ENCODE measurements at regions not wholly inside any gene's neighbourhood (a gene's known extent, or its start where the extent isn't known, plus 50 kb on each side); places are given as distances from the start of the nearest gene placed in this dataset.
"Not testable (repeated sequence)": the region's sequence is repeated elsewhere in the genome, so short reads cannot be mapped to it uniquely, and the experiment has no call there.

DNA sequence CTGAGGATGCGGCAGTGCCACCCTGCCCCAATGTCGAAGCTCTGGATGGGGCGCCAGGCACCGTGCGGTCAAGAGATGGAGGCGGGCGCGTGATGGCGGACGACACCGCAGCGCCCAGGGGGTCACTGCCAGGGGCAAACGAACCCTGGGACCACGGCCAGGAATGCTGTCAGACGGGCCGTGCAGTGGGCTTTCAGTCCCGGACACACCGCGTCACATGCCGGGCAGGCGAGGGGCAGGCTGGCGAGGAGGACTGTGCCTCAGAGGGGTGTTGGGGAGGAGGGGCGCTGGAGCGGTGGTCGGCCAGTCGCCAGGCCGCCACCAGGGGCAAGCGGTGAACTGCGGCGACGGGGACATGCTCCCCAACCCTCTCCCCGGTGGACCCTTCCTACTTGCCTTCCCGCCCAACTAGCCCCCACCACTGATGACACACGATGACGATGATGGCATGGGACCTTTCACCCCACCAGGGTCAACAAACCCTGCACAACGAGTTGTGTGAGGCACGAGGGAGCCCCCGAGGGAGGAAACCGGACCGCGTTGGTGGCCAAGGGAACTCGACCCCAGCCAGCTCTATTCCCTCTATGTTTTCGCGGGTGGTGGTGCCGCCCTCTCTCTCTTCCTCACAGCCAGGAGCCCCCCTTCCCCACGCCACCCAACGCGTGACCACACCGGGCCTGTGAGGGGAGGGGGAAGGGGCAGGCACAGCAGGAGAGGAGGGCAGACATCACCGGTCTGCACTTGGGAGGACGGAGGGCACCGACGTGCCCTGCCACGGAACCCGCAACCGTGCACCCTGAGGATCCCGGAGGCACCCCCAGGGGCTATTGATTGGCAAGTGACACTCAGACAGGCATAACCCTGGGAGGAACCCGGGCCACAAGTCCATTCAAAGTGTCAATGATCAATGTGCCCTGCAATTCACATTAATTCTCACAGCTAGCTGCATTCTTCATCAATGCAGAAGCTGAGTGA lies 1960.9 kb upstream of the DEFB115 start:
- DNase-seq = no peak

DNA sequence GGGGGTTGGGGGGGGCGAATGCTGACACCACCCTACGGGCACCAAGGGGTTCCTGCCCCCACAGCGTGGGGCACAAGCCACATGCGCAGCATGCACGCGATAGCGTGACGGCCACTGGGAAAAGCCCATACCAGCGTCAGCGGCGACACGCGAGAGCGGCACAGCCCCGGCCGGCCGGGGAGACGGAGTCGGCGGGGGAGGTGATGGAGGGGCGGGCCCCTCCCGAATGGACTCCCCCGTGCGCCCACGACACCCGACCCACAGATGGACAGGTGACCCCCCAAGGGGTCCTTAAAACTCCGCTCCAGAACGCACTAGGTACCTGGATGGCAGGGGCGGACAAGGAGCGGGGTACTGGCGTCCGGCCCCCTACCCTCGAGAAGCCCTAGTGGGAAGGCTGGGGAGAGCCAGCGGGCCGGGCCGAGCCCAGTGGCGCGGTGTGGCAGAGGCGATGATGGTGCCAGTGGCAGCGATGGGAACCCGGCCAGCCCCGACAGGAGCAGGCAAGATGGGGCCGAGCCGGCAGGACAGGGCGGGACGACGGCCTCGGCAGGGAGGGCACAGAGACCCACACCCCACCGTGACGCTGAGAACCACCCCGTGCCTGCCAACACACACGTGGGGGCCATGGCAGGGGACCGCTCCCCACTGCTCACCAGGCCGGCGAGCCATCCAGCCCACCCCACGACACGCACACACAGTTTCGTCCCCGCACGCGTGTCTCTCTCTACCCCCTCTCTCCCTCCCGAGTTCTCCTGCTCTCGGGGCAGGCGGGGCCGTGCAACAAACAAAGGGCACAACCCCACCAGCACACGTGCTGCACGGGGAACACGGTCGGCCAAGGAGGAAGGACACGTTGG lies 1959.8 kb upstream of the DEFB115 start:
- DNase-seq = no peak

DNA sequence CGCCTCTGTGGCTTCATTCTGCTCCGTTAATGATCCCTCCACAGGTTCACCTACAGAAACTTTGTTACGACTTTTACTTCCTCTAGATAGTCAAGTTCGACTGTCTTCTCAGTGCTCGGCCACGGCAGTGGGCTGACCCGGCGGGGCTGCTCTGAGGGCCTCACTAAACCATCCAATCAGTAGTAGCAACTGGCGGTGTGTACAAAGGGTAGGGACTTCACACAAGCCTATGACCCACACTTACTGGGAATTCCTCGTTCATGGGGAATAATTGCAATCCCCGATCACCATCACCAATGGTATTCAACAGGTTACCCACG lies 1959.2 kb upstream of the DEFB115 start:
- no peak for DNase-seq

GRCh38 chr20:29298759-29299613 lies 1958.5 kb upstream of the DEFB115 start:
- DNase-seq = no peak

DNA sequence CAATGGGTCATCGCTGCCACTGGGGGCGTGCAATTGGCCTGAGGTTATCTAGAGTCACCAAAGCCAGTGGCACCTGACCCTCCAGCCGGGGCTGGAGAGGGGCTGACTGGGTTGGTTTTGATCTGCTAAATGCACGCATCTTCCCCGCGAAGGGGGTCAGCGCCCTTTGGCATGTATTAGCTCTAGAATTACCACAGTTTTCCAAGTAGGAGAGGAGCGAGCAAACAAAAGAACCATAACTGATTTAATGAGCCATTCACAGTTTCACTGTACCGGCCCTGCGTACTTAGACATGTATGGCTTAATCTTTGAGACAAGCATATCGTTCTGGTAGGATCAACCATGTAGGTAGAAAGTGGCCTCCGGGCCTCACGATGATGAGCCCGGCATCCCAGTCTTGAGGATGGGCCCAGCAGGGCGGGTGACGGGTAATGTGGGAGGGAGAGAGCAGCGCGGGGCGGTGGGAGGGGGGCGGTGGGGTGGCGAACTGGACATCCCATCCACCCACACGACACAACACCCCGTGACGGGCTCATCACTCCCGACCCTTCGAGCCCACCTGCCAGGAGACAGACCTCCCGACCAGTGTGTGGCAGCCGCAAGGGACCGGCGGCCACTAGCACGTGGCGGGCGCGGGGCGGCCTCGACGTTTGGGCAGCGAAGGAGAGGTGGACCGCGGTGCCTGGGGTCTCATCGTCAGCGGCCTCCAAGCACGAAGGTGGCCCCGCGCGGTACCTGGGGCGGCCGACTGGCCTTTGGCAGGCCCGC lies 1957.5 kb upstream of the DEFB115 start:
- no peak for DNase-seq

GRCh38 chr20:29300579-29301551 lies 1956.6 kb upstream of the DEFB115 start:
- no peak for DNase-seq

DNA sequence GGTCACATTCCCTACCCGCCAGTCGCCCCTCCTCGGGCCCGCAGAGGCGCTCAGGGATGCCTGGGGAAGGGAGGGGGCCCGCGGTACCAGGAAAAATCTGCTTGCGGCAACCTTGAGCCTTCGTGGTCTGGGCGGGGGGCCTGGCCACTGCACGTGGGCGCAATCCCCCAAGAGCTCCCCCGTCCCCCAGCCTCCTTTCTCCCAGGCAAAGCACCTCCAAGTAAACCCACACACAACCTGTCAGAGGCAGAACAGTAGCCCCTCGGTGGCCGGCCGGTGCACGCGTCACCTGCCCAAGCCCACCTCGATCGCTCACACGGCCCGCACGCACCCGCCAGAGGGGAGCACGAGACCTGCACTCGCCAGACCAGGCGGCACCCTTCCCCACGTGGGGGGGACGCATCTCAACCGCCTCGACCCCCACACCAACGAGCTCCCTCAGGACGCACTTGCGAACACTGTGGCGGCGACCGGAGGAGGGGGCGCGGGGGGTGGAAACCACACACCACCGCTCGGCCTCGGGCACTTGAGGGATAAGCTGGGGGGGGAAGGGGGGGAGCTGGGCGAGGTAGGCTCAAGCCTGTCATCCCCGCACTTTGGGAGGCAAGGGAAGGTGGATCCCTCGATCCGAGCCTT lies 1955.7 kb upstream of the DEFB115 start:
- DNase-seq = no peak

- no peak for DNase-seq
Measured at GRCh38 chr20:29302979-29303644, 1954.4 kb upstream of the DEFB115 start.

- DNase-seq = no peak
Measured at GRCh38 chr20:29306390-29307072, 1950.9 kb upstream of the DEFB115 start.

DNA sequence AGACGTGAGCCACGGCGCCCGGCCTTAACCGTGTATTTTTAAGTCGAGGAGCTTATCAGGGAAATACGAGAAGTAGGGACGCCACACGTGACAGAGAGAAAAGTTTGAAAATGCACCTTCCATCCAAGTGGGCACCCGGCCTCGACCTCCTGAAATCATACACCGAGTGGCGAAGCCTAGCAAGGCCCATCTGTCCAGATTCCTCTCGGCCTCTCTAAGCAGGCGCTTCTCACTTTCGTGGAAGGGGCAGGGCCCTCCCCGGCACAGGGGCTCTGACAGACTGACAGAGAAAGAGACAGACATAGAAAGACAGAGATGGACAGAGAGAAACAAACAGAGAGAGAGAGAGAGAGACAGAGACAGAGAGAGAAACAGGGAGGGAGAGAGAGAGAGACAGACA lies 1950.0 kb upstream of the DEFB115 start:
- not testable (repeated sequence) for DNase-seq

GRCh38 chr20:29308956-29309355 lies 1948.5 kb upstream of the DEFB115 start:
- not testable (repeated sequence) for DNase-seq

- DNase-seq = not testable (repeated sequence)
Measured at GRCh38 chr20:29309481-29309880, 1948.0 kb upstream of the DEFB115 start.

GRCh38 chr20:29311046-29311445 lies 1946.4 kb upstream of the DEFB115 start:
- not testable (repeated sequence) for DNase-seq

GRCh38 chr20:29312679-29313078 lies 1944.8 kb upstream of the DEFB115 start:
- not testable (repeated sequence) for DNase-seq

DNA sequence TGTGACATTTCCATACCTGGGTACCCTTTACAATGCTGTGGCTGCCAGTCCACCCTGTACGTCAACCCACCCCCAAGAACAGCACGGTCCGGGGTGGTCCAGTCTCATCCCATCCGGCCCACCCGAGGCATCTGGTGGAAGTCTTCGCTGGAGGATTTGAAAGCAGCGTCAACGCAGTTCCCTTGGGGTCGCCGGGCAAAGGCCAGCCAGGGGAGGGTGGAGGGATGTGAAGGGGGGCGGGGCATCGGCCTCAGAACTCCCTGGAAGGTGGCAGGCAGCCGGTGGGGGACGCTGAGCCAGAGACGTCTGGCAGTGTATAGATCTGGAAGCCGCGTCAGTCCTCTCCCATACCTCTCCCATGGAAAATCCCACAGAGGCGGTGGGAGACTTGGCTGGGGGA lies 1944.0 kb upstream of the DEFB115 start:
- no peak for DNase-seq

- no peak for DNase-seq
Measured at GRCh38 chr20:29314294-29314693, 1943.2 kb upstream of the DEFB115 start.

GRCh38 chr20:29318871-29319461 lies 1938.5 kb upstream of the DEFB115 start:
- no peak for DNase-seq

GRCh38 chr20:29319725-29320124 lies 1937.7 kb upstream of the DEFB115 start:
- DNase-seq = no peak

Data from muscle of arm (tissue), 1 donor.